PFSK-1 (cell line): ENCODE measurements at regions not wholly inside any gene's neighbourhood (a gene's known extent, or its start where the extent isn't known, plus 50 kb on each side); places are given as distances from the start of the nearest gene placed in this dataset.

Experiments used
- FOXP2 ChIP-seq: optimal IDR thresholded peaks from 2 replicates; pipeline ENCODE3; 2011; ENCODE audit warnings: borderline replicate concordance, control low read depth, inconsistent platforms; ENCODE audit not compliant: insufficient read depth; ENCODE audit errors: extremely low read length, extremely low read depth
- POLR2AphosphoS5 ChIP-seq: IDR thresholded peaks from 2 replicates; pipeline ENCODE4 v1.6.1; 2012; ENCODE audit warnings: low read depth, mild to moderate bottlenecking, control low read depth, low read length, moderate library complexity
- REST ChIP-seq, 2 experiments: IDR thresholded peaks; 2 replicates each; pipeline versions ENCODE4 v1.6.1 to v1.8.0; 2011 to 2012; ENCODE audit warnings: low read depth in 2 of 2, low read length in 2 of 2, control low read depth in 1 of 2, inconsistent platforms in 1 of 2, mild to moderate bottlenecking in 1 of 2, moderate library complexity in 1 of 2; ENCODE audit not compliant: insufficient read depth in 1 of 2
- SIN3A ChIP-seq: IDR thresholded peaks from 2 replicates; pipeline ENCODE4 v1.6.1; 2012; ENCODE audit warnings: mild to moderate bottlenecking, low read length, moderate library complexity, borderline replicate concordance; ENCODE audit not compliant: insufficient read depth
- TAF1 ChIP-seq: IDR thresholded peaks from 2 replicates; pipeline ENCODE4 v1.6.1; 2012; ENCODE audit warnings: low read length, control low read depth, borderline replicate concordance; ENCODE audit not compliant: insufficient read depth

- TF ChIP-seq REST (IDR thresholded peaks at IDR 0.05; ENCODE audit: insufficient read depth in 1 of 2, low read depth in 2 of 2, low read length in 2 of 2) (no peak), POLR2AphosphoS5 (no peak), TAF1 (no peak), SIN3A (no peak), FOXP2 (no peak)
Measured at GRCh38 chr2:45178359-45178758, 169.1 kb upstream of the SIX2 start.
